OCI-LY1 (cell line): ENCODE measurements at regions not wholly inside any gene's neighbourhood (a gene's known extent, or its start where the extent isn't known, plus 50 kb on each side); places are given as distances from the start of the nearest gene placed in this dataset.

Experiments
- H2AFZ ChIP-seq: fragments of 200-600 bp; sonication (generic), shearing (Covaris generic); 2 replicates; pipeline ENCODE4 v1.6.0; 2014; ENCODE audit warnings: antibody characterized with exemption, mild to moderate bottlenecking, low read length
- H3F3A ChIP-seq: fragments of 200-600 bp; sonication (generic), shearing (Covaris generic); 2 replicates; pipeline ENCODE4 v1.6.0; 2014; ENCODE audit warnings: mild to moderate bottlenecking, antibody characterized with exemption, low read length, moderate library complexity; ENCODE audit not compliant: insufficient read depth
- H3K27ac ChIP-seq: fragments of 200-600 bp; sonication (generic); 2 replicates; pipeline ENCODE4 v1.5.1; 2014; ENCODE audit warnings: low read length, mixed run types, mild to moderate bottlenecking, low read depth; ENCODE audit not compliant: poor library complexity, severe bottlenecking
- H3K27me3 ChIP-seq: fragments of 200-600 bp; sonication (generic); 2 replicates; pipeline ENCODE4 v1.6.0; 2014; ENCODE audit warnings: antibody characterized with exemption, mild to moderate bottlenecking, low read length, moderate library complexity; ENCODE audit not compliant: insufficient read depth
- H3K36me3 ChIP-seq: fragments of 200-600 bp; sonication (generic); 2 replicates; pipeline ENCODE4 v1.6.1; 2014; ENCODE audit warnings: mild to moderate bottlenecking, antibody characterized with exemption, low read length, moderate library complexity, mixed read lengths; ENCODE audit not compliant: insufficient read depth
- H3K4me1 ChIP-seq: fragments of 200-600 bp; sonication (generic); 2 replicates; pipeline ENCODE4 v1.5.1; 2014; ENCODE audit warnings: mild to moderate bottlenecking, low read length, moderate library complexity; ENCODE audit not compliant: insufficient read depth, severe bottlenecking
- H3K4me2 ChIP-seq: fragments of 200-600 bp; sonication (generic), shearing (Covaris generic); 2 replicates; pipeline ENCODE4 v1.6.1; 2014; ENCODE audit warnings: low read length
- H3K4me3 ChIP-seq: fragments of 200-600 bp; sonication (generic); 2 replicates; pipeline ENCODE4 v1.5.1; 2014; ENCODE audit warnings: low read length, low read depth, mild to moderate bottlenecking, mixed read lengths; ENCODE audit not compliant: poor library complexity, severe bottlenecking
- H3K79me2 ChIP-seq: fragments of 200-600 bp; shearing (Covaris generic); 2 replicates; pipeline ENCODE4 v1.6.1; 2016; ENCODE audit warnings: mixed run types, low read length, mixed read lengths; ENCODE audit not compliant: insufficient read depth
- H3K9ac ChIP-seq: fragments of 200-600 bp; sonication (generic), shearing (Covaris generic); 2 replicates; pipeline ENCODE4 v1.6.1; 2014; ENCODE audit warnings: mild to moderate bottlenecking, low read length, mixed read lengths
- H3K9me2 ChIP-seq: fragments of 200-600 bp; sonication (generic), shearing (Covaris generic); 2 replicates; pipeline ENCODE4 v1.6.1; 2014; ENCODE audit warnings: low read depth, mild to moderate bottlenecking, low read length, mixed read lengths
- H3K9me3 ChIP-seq: fragments of 200-600 bp; shearing (Covaris generic); 2 replicates; pipeline ENCODE4 v1.6.1; 2014; ENCODE audit warnings: low read length, mixed read lengths
- H4K20me1 ChIP-seq: fragments of 200-600 bp; sonication (generic), shearing (Covaris generic); 2 replicates; pipeline ENCODE4 v1.6.0; 2016; ENCODE audit warnings: mild to moderate bottlenecking, low read length; ENCODE audit not compliant: insufficient read depth
- CTCF ChIP-seq: fragments of 200-600 bp; sonication (generic), shearing (Covaris generic); IDR thresholded peaks from 2 replicates; pipeline ENCODE4 v1.5.1; 2017; ENCODE audit warnings: mild to moderate bottlenecking, antibody characterized with exemption, low read length, moderate library complexity, mixed read lengths
- EZH2 ChIP-seq: fragments of 200-600 bp; sonication (generic), shearing (Covaris generic); IDR thresholded peaks from 2 replicates; pipeline ENCODE4 v1.8.0; 2017; ENCODE audit warnings: borderline replicate concordance, mixed run types, mild to moderate bottlenecking, antibody characterized with exemption, low read length, moderate library complexity, mixed read lengths

- H3F3A ChIP-seq = no peaks in the 10 kb centered on the region
- no peak overlapping the region for H3K4me2 ChIP-seq
- TF ChIP-seq EZH2 (no peak), CTCF (no peak)
- no peak overlapping the region for H3K4me3 ChIP-seq
- no peaks in the 10 kb centered on the region for H3K27me3 ChIP-seq
- H3K27ac ChIP-seq = no peak overlapping the region
- H3K36me3 ChIP-seq = no peaks in the 10 kb centered on the region
- H2AFZ ChIP-seq = no peak overlapping the region
- H3K4me1 ChIP-seq = no peaks in the 10 kb centered on the region
- H3K9me3 ChIP-seq = no peaks in the 10 kb centered on the region
- no peaks in the 10 kb centered on the region for H3K9me2 ChIP-seq
- no peaks in the 10 kb centered on the region for H3K79me2 ChIP-seq
- no peak overlapping the region for H3K9ac ChIP-seq
- no peaks in the 10 kb centered on the region for H4K20me1 ChIP-seq
These were observed 185.0 kb upstream of the BMP2 start for GRCh38 chr20:6582449-6582848.

- Histone ChIP-seq H3K9me2 (no peaks in the 10 kb centered on the region), H3K4me3 (no peak overlapping the region), H3F3A (no peaks in the 10 kb centered on the region), H2AFZ (no peak overlapping the region), H3K27me3 (no peaks in the 10 kb centered on the region), H3K9ac (no peak overlapping the region), H4K20me1 (no peaks in the 10 kb centered on the region), H3K79me2 (no peaks in the 10 kb centered on the region), H3K4me2 (no peak overlapping the region), H3K4me1 (no peaks in the 10 kb centered on the region), H3K9me3 (no peaks in the 10 kb centered on the region), H3K27ac (no peak overlapping the region), H3K36me3 (no peaks in the 10 kb centered on the region)
- TF ChIP-seq EZH2 (no peak), CTCF (no peak)
These were observed 187.0 kb upstream of the BMP2 start for GRCh38 chr20:6580486-6580885.

GRCh38 chr20:6579824-6580223, 187.7 kb upstream of the BMP2 start:
- no peaks in the 10 kb centered on the region for H4K20me1 ChIP-seq
- no peaks in the 10 kb centered on the region for H3K4me1 ChIP-seq
- TF ChIP-seq CTCF (no peak), EZH2 (no peak)
- H3F3A ChIP-seq = no peaks in the 10 kb centered on the region
- H3K4me2 ChIP-seq = no peak overlapping the region
- no peaks in the 10 kb centered on the region for H3K9me3 ChIP-seq
- no peak overlapping the region for H3K4me3 ChIP-seq
- H3K79me2 ChIP-seq = no peaks in the 10 kb centered on the region
- no peak overlapping the region for H3K9ac ChIP-seq
- H3K36me3 ChIP-seq = no peaks in the 10 kb centered on the region
- no peak overlapping the region for H2AFZ ChIP-seq
- H3K27ac ChIP-seq = no peak overlapping the region
- H3K9me2 ChIP-seq = no peaks in the 10 kb centered on the region
- H3K27me3 ChIP-seq = no peaks in the 10 kb centered on the region
